ENCODE measurements at regions not wholly inside any gene's neighbourhood (a gene's known extent, or its start where the extent isn't known, plus 50 kb on each side); places are given as distances from the start of the nearest gene placed in this dataset.
"Not testable (repeated sequence)": the region's sequence is repeated elsewhere in the genome, so short reads cannot be mapped to it uniquely, and the experiment has no call there.

- no peak overlapping the region for H3K4me3 ChIP-seq
- H3K27ac ChIP-seq: no peak overlapping the region
- no peak overlapping the region for H3K9ac ChIP-seq (ENCODE audit: insufficient read length)
- no peaks in the 10 kb centered on the region for H3K36me3 ChIP-seq (ENCODE audit: insufficient read depth, low read length)
- DNase-seq (ENCODE audit: low read depth, low spot score): no peak
- no peaks in the 10 kb centered on the region for H3K9me3 ChIP-seq (ENCODE audit: low read depth, low read length)
- TF ChIP-seq FOXP2 (optimal IDR thresholded peaks at IDR 0.05; ENCODE audit: control extremely low read depth, extremely low read length, insufficient read depth) (no peak), POLR2AphosphoS5 (IDR thresholded peaks at IDR 0.05; ENCODE audit: borderline replicate concordance, low read depth, low read length) (no peak), EZH2 (IDR thresholded peaks at IDR 0.05) (no peak)
Observed at GRCh38 chr9:22954964-22955363, 508.3 kb downstream of the DMRTA1 start.

DNA sequence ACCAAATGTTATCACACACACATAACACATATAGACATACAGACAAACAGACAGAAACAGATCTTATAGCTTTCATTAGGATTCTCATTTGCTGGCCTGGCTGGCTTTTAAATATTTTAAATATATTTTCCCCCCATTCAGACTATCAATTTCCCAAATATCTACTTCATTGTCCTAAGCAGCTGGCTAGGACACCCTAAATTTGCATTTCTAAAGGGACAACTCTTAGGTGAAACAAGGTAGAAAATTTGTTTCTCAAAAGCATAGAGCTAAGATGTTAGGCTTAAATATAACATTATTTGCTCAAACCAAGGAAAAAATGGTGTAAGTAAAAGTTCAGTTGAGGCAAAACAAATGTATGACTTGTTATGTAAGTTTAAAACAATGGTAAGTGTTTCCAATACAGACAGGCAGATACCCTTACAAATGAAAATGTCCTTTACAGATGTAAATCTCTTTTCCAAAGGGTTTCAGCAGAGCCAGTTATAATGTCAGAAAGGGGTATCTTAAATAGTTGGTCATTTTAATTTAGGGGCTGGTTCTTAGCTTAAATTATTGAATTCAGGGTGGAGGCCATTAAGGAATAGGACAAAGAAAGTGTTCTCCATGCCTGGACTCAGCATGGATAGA is 522.8 kb downstream of the DMRTA1 start:
- Histone ChIP-seq H3K36me3 (ENCODE audit: insufficient read depth, low read length) (no peaks in the 10 kb centered on the region), H3K9me3 (ENCODE audit: low read depth, low read length) (no peaks in the 10 kb centered on the region), H3K27ac (no peak overlapping the region), H3K4me3 (no peak overlapping the region), H3K9ac (ENCODE audit: insufficient read length) (no peak overlapping the region)
- TF ChIP-seq POLR2AphosphoS5 (IDR thresholded peaks at IDR 0.05; ENCODE audit: borderline replicate concordance, low read depth, low read length) (no peak), FOXP2 (optimal IDR thresholded peaks at IDR 0.05; ENCODE audit: control extremely low read depth, extremely low read length, insufficient read depth) (no peak), EZH2 (IDR thresholded peaks at IDR 0.05) (no peak)
- no peak for DNase-seq (ENCODE audit: low read depth, low spot score)

- Histone ChIP-seq H3K9ac (ENCODE audit: insufficient read length) (no peak overlapping the region), H3K27ac (no peak overlapping the region), H3K36me3 (ENCODE audit: insufficient read depth, low read length) (no peaks in the 10 kb centered on the region), H3K4me3 (no peak overlapping the region), H3K9me3 (ENCODE audit: low read depth, low read length) (no peaks in the 10 kb centered on the region)
- TF ChIP-seq POLR2AphosphoS5 (IDR thresholded peaks at IDR 0.05; ENCODE audit: borderline replicate concordance, low read depth, low read length): no peak
- TF ChIP-seq FOXP2 (optimal IDR thresholded peaks at IDR 0.05; ENCODE audit: control extremely low read depth, extremely low read length, insufficient read depth): no peak
- no peak for TF ChIP-seq EZH2 (IDR thresholded peaks at IDR 0.05)
- no peak for DNase-seq (ENCODE audit: low read depth, low spot score)
Observed at GRCh38 chr9:22970434-22970975, 523.9 kb downstream of the DMRTA1 start.

- no peak overlapping the region for H3K27ac ChIP-seq
- no peak for TF ChIP-seq EZH2 (IDR thresholded peaks at IDR 0.05)
- no peak for TF ChIP-seq POLR2AphosphoS5 (IDR thresholded peaks at IDR 0.05; ENCODE audit: borderline replicate concordance, low read depth, low read length)
- no peak for TF ChIP-seq FOXP2 (optimal IDR thresholded peaks at IDR 0.05; ENCODE audit: control extremely low read depth, extremely low read length, insufficient read depth)
Observed at GRCh38 chr9:22975951-22976350, 529.3 kb downstream of the DMRTA1 start.

GRCh38 chr9:22976454-22976853 is 529.8 kb downstream of the DMRTA1 start:
- Histone ChIP-seq H3K9me3 (ENCODE audit: low read depth, low read length) (no peaks in the 10 kb centered on the region), H3K4me3 (no peak overlapping the region)
- TF ChIP-seq FOXP2 (optimal IDR thresholded peaks at IDR 0.05; ENCODE audit: control extremely low read depth, extremely low read length, insufficient read depth) (no peak), POLR2AphosphoS5 (IDR thresholded peaks at IDR 0.05; ENCODE audit: borderline replicate concordance, low read depth, low read length) (no peak), EZH2 (IDR thresholded peaks at IDR 0.05) (no peak)

More at GRCh38 chr9:22975951-22976350, 529.3 kb downstream of the DMRTA1 start:
- Histone ChIP-seq H3K9me3 (ENCODE audit: low read depth, low read length) (no peaks in the 10 kb centered on the region), H3K9ac (ENCODE audit: insufficient read length) (no peak overlapping the region), H3K36me3 (ENCODE audit: insufficient read depth, low read length) (no peaks in the 10 kb centered on the region), H3K4me3 (no peak overlapping the region)
- no peak for DNase-seq (ENCODE audit: low read depth, low spot score)

DNA sequence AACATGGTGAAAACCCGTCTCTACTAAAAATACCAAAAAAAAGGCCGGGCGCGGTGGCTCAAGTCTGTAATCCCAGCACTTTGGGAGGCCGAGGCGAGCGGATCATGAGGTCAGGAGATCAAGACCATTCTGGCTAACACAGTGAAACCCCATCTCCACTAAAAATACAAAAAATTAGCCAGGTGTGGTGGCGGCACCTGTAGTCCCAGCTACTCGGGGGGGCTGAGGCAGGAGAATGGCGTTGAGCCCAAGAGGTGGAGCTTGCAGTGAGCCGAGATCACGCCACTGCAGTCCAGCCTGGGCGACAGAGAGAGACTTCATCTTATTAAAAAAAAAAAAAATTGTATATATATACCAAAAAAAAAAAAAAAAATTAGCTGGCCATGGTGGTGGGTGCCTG is 533.8 kb downstream of the DMRTA1 start:
- H3K27ac ChIP-seq; H3K4me3 ChIP-seq; H3K36me3 ChIP-seq (ENCODE audit: insufficient read depth, low read length); H3K9ac ChIP-seq (ENCODE audit: insufficient read length); DNase-seq (ENCODE audit: low read depth, low spot score); H3K9me3 ChIP-seq (ENCODE audit: low read depth, low read length): not testable (repeated sequence)

More at GRCh38 chr9:22976454-22976853, 529.8 kb downstream of the DMRTA1 start:
- Histone ChIP-seq H3K9ac (ENCODE audit: insufficient read length) (no peak overlapping the region), H3K36me3 (ENCODE audit: insufficient read depth, low read length) (no peaks in the 10 kb centered on the region), H3K27ac (no peak overlapping the region)
- DNase-seq (ENCODE audit: low read depth, low spot score): no peak

DNA sequence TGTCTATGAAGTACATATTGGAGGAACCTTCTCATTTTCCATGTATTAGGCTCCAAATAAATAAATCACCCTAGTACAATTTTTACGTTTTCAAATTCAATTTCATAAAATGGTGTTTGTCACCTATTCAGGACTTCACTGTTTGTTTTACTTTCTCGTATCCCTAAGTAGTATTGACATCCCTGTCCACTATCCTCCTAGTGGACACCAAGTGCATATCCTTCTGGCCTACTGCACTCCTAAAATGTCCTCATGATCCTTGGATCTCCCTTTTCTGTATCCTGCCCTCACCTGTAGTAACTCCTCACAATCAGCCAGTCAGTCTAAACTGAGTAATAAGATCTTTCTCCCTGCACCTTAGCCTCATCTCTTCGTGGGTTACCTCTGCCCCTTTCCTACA is 539.9 kb downstream of the DMRTA1 start:
- Histone ChIP-seq H3K9ac (ENCODE audit: insufficient read length) (no peak overlapping the region), H3K36me3 (ENCODE audit: insufficient read depth, low read length) (no peaks in the 10 kb centered on the region), H3K4me3 (no peak overlapping the region), H3K27ac (no peak overlapping the region), H3K9me3 (ENCODE audit: low read depth, low read length) (no peaks in the 10 kb centered on the region)
- TF ChIP-seq EZH2 (IDR thresholded peaks at IDR 0.05): no peak
- no peak for TF ChIP-seq FOXP2 (optimal IDR thresholded peaks at IDR 0.05; ENCODE audit: control extremely low read depth, extremely low read length, insufficient read depth)
- no peak for TF ChIP-seq POLR2AphosphoS5 (IDR thresholded peaks at IDR 0.05; ENCODE audit: borderline replicate concordance, low read depth, low read length)
- DNase-seq (ENCODE audit: low read depth, low spot score): no peak

GRCh38 chr9:22990349-22990748 is 543.7 kb downstream of the DMRTA1 start:
- no peak overlapping the region for H3K27ac ChIP-seq
- TF ChIP-seq POLR2AphosphoS5 (IDR thresholded peaks at IDR 0.05; ENCODE audit: borderline replicate concordance, low read depth, low read length) (no peak), EZH2 (IDR thresholded peaks at IDR 0.05) (no peak), FOXP2 (optimal IDR thresholded peaks at IDR 0.05; ENCODE audit: control extremely low read depth, extremely low read length, insufficient read depth) (no peak)
- no peak overlapping the region for H3K4me3 ChIP-seq
- H3K36me3 ChIP-seq (ENCODE audit: insufficient read depth, low read length): no peaks in the 10 kb centered on the region
- no peak overlapping the region for H3K9ac ChIP-seq (ENCODE audit: insufficient read length)
- no peaks in the 10 kb centered on the region for H3K9me3 ChIP-seq (ENCODE audit: low read depth, low read length)
- no peak for DNase-seq (ENCODE audit: low read depth, low spot score)

DNA sequence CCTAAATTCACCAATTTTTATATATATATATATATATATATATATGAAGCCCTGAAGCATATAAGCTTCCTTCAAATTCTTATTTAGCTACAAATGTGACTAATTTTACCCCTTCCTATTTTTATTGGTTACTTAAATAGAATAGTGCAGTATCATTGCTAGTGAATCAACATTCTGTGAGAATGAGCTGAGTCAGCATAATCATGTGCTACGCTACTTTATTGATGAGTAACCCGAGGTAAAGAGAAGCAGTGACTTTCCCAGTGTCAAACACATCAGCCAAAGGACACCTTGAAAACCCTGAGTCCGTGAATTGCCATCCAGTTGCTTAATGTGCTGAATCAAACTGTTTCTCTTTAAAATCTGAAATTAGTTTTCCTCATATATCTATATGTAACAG is 546.2 kb downstream of the DMRTA1 start:
- Histone ChIP-seq H3K9ac (ENCODE audit: insufficient read length) (no peak overlapping the region), H3K4me3 (no peak overlapping the region), H3K9me3 (ENCODE audit: low read depth, low read length) (no peaks in the 10 kb centered on the region), H3K27ac (no peak overlapping the region), H3K36me3 (ENCODE audit: insufficient read depth, low read length) (no peaks in the 10 kb centered on the region)
- no peak for TF ChIP-seq POLR2AphosphoS5 (IDR thresholded peaks at IDR 0.05; ENCODE audit: borderline replicate concordance, low read depth, low read length)
- TF ChIP-seq EZH2 (IDR thresholded peaks at IDR 0.05): no peak
- TF ChIP-seq FOXP2 (optimal IDR thresholded peaks at IDR 0.05; ENCODE audit: control extremely low read depth, extremely low read length, insufficient read depth): no peak
- DNase-seq (ENCODE audit: low read depth, low spot score): no peak
